ENCODE measurements at regions not wholly inside any gene's neighbourhood (a gene's known extent, or its start where the extent isn't known, plus 50 kb on each side); places are given as distances from the start of the nearest gene placed in this dataset.

- no peak for TF ChIP-seq CTCF (IDR thresholded peaks at IDR 0.05; ENCODE audit: low read length)
- no peak for TF ChIP-seq EZH2 (optimal IDR thresholded peaks at IDR 0.05; ENCODE audit: low read depth, low read length)
- no peak for TF ChIP-seq EZH2phosphoT487 (IDR thresholded peaks at IDR 0.05; ENCODE audit: low read length)
Observed at GRCh38 chr6:1054653-1055014, 257.3 kb upstream of the FOXQ1 start.

Data from MM.1S (cell line).